CMK (cell line): ENCODE measurements at regions not wholly inside any gene's neighbourhood (a gene's known extent, or its start where the extent isn't known, plus 50 kb on each side); places are given as distances from the start of the nearest gene placed in this dataset.
"Not testable (repeated sequence)": the region's sequence is repeated elsewhere in the genome, so short reads cannot be mapped to it uniquely, and the experiment has no call there.

Experiments
- DNase-seq: peaks from one replicate; pipeline ENCODE4 v3.0.0-alpha.2; 2010; ENCODE audit warnings: low read depth

- DNase-seq, result no peak
These were observed 62.0 kb downstream of the CAVIN4 start for GRCh38 chr9:100639854-100640253.

GRCh38 chr9:100640447-100641050 lies 62.7 kb downstream of the CAVIN4 start:
- no peak for DNase-seq

- DNase-seq, result no peak
These were observed 63.3 kb downstream of the CAVIN4 start for GRCh38 chr9:100641166-100641565.

GRCh38 chr9:100652850-100653249 lies 75.0 kb downstream of the CAVIN4 start:
- DNase-seq, result no peak

- DNase-seq, result no peak
These were observed 75.9 kb downstream of the CAVIN4 start for GRCh38 chr9:100653643-100654334.

- DNase-seq, result not testable (repeated sequence)
These were observed 79.0 kb downstream of the CAVIN4 start for GRCh38 chr9:100656851-100657250.

GRCh38 chr9:100661668-100662067 lies 83.8 kb downstream of the CAVIN4 start:
- DNase-seq, result no peak

- no peak for DNase-seq
These were observed 84.2 kb downstream of the CAVIN4 start for GRCh38 chr9:100662122-100662521.

GRCh38 chr9:100667448-100667847 lies 89.6 kb downstream of the CAVIN4 start:
- DNase-seq, result no peak

GRCh38 chr9:100668024-100668423 lies 90.1 kb downstream of the CAVIN4 start:
- no peak for DNase-seq

- DNase-seq, result no peak
These were observed 92.1 kb downstream of the CAVIN4 start for GRCh38 chr9:100669968-100670367.

GRCh38 chr9:100670719-100671118 lies 92.8 kb downstream of the CAVIN4 start:
- no peak for DNase-seq

- no peak for DNase-seq
These were observed 94.0 kb downstream of the CAVIN4 start for GRCh38 chr9:100671898-100672297.

GRCh38 chr9:100673249-100673648 lies 95.4 kb downstream of the CAVIN4 start:
- DNase-seq, result no peak

GRCh38 chr9:100674419-100675122 lies 96.7 kb downstream of the CAVIN4 start:
- DNase-seq, result no peak

- no peak for DNase-seq
These were observed 102.0 kb downstream of the CAVIN4 start for GRCh38 chr9:100679834-100680233.

- DNase-seq, result no peak
These were observed 108.5 kb downstream of the CAVIN4 start for GRCh38 chr9:100686420-100686819.

GRCh38 chr9:100689635-100690034 lies 111.8 kb downstream of the CAVIN4 start:
- DNase-seq, result no peak

GRCh38 chr9:100690438-100690837 lies 112.6 kb downstream of the CAVIN4 start:
- no peak for DNase-seq

- DNase-seq, result no peak
These were observed 119.5 kb downstream of the CAVIN4 start for GRCh38 chr9:100697339-100697738.

- no peak for DNase-seq
These were observed 121.1 kb downstream of the CAVIN4 start for GRCh38 chr9:100698945-100699344.

GRCh38 chr9:100699668-100700067 lies 121.8 kb downstream of the CAVIN4 start:
- no peak for DNase-seq

GRCh38 chr9:100700689-100701318 lies 122.9 kb downstream of the CAVIN4 start:
- DNase-seq, result peak; percentile 4
